Right kidney (tissue), 1 donor: ENCODE measurements at regions not wholly inside any gene's neighbourhood (a gene's known extent, or its start where the extent isn't known, plus 50 kb on each side); places are given as distances from the start of the nearest gene placed in this dataset.
"Not testable (repeated sequence)": the region's sequence is repeated elsewhere in the genome, so short reads cannot be mapped to it uniquely, and the experiment has no call there.

Experiments used
- DNase-seq: peaks from one replicate; pipeline ENCODE4 v3.0.0-alpha.2; 2016

- DNase-seq: no peak
Measured at GRCh38 chr2:60234274-60234986, 319.0 kb downstream of the BCL11A start.

- no peak for DNase-seq
Measured at GRCh38 chr2:60230596-60230995, 322.9 kb downstream of the BCL11A start.

GRCh38 chr2:60230037-60230436 is 323.4 kb downstream of the BCL11A start:
- DNase-seq: no peak

- DNase-seq: no peak
Measured at GRCh38 chr2:60226943-60227342, 326.5 kb downstream of the BCL11A start.

GRCh38 chr2:60226191-60226590 is 327.3 kb downstream of the BCL11A start:
- no peak for DNase-seq

- DNase-seq: no peak
Measured at GRCh38 chr2:60223859-60224258, 329.6 kb downstream of the BCL11A start.

GRCh38 chr2:60221098-60221497 is 332.4 kb downstream of the BCL11A start:
- DNase-seq: no peak

DNA sequence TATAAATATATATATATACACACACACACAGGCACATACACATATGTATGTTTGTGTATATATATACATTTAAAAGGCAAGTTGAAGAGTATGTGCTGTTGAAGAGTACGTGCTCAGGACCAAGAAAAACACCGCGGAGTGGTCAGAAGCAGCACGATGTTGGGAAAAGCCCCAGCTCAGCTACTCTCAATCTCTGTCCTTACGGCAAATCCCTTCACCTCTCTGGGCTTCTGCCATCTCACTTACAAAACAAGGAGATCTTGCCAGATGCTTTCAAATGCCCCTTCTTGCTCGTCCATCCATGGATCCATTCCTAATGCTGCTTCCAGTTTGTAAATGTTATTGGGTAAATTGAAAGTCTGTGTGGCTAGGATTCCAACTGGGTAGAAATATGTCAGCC is 333.9 kb downstream of the BCL11A start:
- no peak for DNase-seq

GRCh38 chr2:60216452-60216995 is 336.9 kb downstream of the BCL11A start:
- DNase-seq: no peak

GRCh38 chr2:60215386-60215901 is 338.0 kb downstream of the BCL11A start:
- DNase-seq: peak; percentile 37

DNA sequence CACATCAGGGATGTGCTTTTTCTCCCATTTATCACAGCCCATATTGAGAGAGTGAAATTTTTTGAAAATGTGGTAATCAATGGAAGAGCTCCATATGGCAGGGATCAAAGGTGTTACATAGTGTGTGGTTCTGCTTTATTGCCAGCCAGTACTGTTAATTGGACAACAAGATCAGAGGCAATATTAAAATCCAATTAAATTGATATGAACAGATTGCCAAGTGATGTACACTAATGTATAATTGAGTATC is 338.9 kb downstream of the BCL11A start:
- no peak for DNase-seq

DNA sequence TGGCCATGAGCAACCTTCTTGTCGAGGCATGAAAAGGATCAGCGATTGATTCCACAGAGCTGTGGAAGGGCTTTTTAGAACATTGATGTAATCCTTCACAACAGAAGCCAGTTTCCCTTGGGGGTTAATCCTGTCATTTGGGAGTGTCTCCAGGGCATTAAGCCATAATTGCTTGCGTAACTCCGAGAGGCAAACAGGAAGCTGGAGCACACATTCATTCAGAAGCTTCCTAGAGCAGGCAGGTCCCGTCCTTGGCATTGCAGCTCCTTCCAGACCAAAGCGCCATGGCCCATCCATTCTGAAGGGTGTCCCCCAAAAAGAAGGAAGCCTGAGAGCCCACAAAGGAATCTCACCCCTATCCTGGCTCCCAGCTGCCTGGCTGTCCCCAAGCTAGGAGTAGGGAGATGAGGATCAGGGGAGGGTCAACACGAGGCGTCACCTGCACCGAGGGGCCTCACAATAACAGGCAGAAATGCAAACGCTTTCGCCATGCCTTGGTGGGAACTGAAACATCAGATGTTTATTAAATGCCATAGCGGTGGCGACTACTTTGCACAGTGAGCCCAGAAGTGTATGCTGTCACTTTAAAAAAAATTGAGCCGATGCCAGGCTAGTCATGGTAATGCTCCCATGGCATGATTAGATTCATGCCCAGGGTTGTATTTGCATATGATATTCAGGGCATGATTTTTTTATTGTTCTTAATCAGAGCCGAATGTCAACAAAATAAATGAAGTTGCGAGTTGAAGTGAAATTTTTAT is 339.4 kb downstream of the BCL11A start:
- DNase-seq: no peak

- no peak for DNase-seq
Measured at GRCh38 chr2:60212181-60212945, 341.1 kb downstream of the BCL11A start.

DNA sequence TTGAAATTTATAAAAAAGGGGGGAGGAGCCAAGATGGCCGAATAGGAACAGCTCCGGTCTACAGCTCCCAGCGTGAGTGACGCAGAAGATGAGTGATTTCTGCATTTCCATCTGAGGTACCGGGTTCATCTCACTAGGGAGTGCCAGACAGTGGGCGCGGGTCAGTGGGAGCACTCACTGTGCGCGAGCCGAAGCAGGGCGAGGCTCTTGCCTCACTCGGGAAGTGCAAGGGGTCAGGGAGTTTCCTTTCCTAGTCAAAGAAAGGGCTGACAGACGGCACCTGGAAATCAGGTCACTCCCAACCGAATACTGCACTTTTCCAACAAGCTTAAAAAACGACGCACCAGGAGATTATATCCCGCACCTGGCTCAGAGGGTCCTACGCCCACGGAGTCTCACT is 364.4 kb downstream of the BCL11A start:
- not testable (repeated sequence) for DNase-seq

GRCh38 chr2:60175290-60175689 is 378.2 kb downstream of the BCL11A start:
- DNase-seq: no peak

DNA sequence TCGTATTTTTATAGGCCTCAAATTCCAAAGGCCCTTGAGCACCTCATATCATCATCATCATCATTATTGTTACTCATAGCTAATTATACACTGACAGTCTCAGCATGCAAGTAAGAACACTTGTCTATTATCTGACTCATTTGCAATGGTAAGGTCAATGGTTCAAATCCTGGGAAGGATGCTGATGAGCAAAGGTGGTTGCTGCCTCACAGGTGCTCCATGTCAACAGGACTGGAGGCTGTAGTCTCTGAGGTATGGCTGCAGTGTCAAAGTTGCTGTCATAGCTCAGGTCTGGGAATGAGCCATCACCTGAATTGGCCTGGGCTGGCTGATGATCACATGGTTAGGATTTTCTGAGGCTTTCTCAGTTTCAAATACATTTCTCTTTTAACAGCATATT is 379.3 kb downstream of the BCL11A start:
- no peak for DNase-seq

DNA sequence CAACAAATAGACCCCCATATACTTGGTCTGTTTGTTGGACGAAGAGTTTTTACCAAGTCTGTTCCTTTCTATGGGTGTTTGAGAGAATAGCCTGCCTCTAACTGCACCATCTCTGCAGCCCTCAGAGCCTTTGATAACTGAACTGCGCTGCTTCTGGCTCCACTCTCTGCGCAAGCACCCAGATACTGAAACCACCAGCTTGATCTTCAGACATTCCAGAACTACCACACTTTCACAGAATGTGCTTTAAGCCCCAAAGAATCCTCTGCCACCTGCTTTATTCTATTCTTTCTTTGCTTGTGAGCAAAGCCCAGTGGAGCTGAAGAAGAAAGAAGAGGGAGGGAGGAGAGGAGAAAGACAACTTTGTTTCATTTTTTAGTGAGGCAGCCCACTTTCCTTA is 380.7 kb downstream of the BCL11A start:
- no peak for DNase-seq

- no peak for DNase-seq
Measured at GRCh38 chr2:60170272-60170671, 383.2 kb downstream of the BCL11A start.

- DNase-seq: no peak
Measured at GRCh38 chr2:60168247-60168646, 385.2 kb downstream of the BCL11A start.

- no peak for DNase-seq
Measured at GRCh38 chr2:60167089-60167488, 386.4 kb downstream of the BCL11A start.

- DNase-seq: no peak
Measured at GRCh38 chr2:60163691-60164090, 389.8 kb downstream of the BCL11A start.

DNA sequence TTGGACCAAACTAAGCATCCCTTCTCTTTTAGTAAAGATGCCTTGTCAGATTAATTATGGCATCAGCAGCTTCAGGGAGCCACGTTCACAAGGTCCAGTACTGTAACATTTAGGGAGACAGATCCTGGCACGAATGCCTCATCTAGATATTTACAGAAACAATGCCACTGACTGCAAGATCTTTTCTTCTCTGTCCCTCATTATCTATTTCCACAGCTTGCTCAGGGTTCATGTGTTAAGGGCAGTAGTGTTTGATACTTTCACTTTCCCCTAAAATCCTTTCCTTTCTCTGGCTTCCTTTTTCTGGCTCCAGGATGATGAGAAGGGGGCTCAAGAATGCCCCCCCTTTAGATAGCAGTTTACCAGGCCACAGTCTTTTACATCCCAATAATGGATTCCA is 393.9 kb downstream of the BCL11A start:
- no peak for DNase-seq

DNA sequence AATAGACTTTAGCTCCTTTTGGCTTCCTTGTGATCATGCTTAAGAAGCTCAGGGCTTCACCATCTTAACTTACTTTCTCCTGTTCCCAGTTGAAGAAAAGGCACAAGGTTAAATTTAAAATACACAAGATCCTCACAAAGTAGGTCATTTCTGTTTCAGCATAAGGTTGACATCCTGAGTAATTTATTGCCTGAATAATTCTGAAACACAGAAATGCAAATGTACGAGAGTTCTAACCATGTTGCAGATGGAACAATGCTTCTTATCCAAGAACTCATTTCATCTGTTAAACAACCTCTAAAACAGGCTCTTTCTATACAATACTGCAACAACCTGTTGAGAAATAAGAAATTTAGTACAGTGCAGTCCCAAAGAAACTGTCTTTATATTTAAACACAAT is 395.2 kb downstream of the BCL11A start:
- no peak for DNase-seq
